Ascending aorta (tissue), 2 donors: ENCODE measurements at regions not wholly inside any gene's neighbourhood (a gene's known extent, or its start where the extent isn't known, plus 50 kb on each side); places are given as distances from the start of the nearest gene placed in this dataset.

ENCODE experiments used
- DNase-seq, 2 donors: peaks; one replicate each; pipeline ENCODE4 v3.0.0-alpha.2; 2019; ENCODE audit warnings: low spot score in 2 of 2
- H3K27ac ChIP-seq, 2 donors: fragments of 200-600 bp; sonication (generic); one replicate each; pipeline ENCODE4 v1.5.1; 2016 to 2017; ENCODE audit warnings: mild to moderate bottlenecking in 1 of 2
- H3K27me3 ChIP-seq: fragments of 200-600 bp; sonication (generic); one replicate; pipeline ENCODE4 v1.5.1; 2017
- H3K36me3 ChIP-seq, 2 donors: fragments of 200-600 bp; sonication (generic); one replicate each; pipeline ENCODE4 v1.5.1; 2016
- H3K4me1 ChIP-seq, 2 donors: fragments of 200-600 bp; sonication (generic); one replicate each; pipeline ENCODE4 v1.5.1; 2016 to 2017; ENCODE audit warnings: mild to moderate bottlenecking in 1 of 2
- H3K4me3 ChIP-seq, 2 donors: fragments of 200-600 bp; sonication (generic); one replicate each; pipeline ENCODE4 v1.5.1; 2016 to 2017; ENCODE audit warnings: mild to moderate bottlenecking in 1 of 2
- H3K9me3 ChIP-seq, 2 donors: fragments of 200-600 bp; sonication (generic); one replicate each; pipeline ENCODE4 v1.5.1; 2016
- CTCF ChIP-seq, 3 experiments: fragments of 200-600 bp in 2 of 3; fragments of 450-650 bp in 1 of 3; sonication (generic) in 2 of 3; IDR thresholded peaks; one replicate each; pipeline ENCODE4 v1.5.1; 2016 to 2019; ENCODE audit warnings: antibody characterized with exemption in 3 of 3, mild to moderate bottlenecking in 1 of 3, moderate library complexity in 1 of 3
- intact Hi-C: fragments of 100-400 bp; cut with DNase I; formaldehyde crosslinking; loops from one replicate; pipeline ENCODE4 v1.15.1; 2023

- DNase-seq = no peak
- Histone ChIP-seq H3K4me3 (no peak overlapping the region), H3K27me3 (no peaks in the 10 kb centered on the region), H3K27ac (no peak overlapping the region), H3K9me3 (no peaks in the 10 kb centered on the region), H3K4me1 (no peaks in the 10 kb centered on the region), H3K36me3 (no peaks in the 10 kb centered on the region)
- no peak for TF ChIP-seq CTCF (IDR thresholded peaks at IDR 0.05)
- intact Hi-C loops = no loop called here
Observed at GRCh38 chr5:23042226-23042625, 189.1 kb upstream of the CDH12 start.

- no peak for DNase-seq
- intact Hi-C loops = no loop called here
- Histone ChIP-seq H3K4me3 (no peak overlapping the region), H3K4me1 (no peaks in the 10 kb centered on the region), H3K27me3 (no peaks in the 10 kb centered on the region), H3K27ac (no peak overlapping the region), H3K36me3 (no peaks in the 10 kb centered on the region), H3K9me3 (no peaks in the 10 kb centered on the region)
- TF ChIP-seq CTCF (IDR thresholded peaks at IDR 0.05) = no peak
Observed at GRCh38 chr5:23035555-23036090, 182.5 kb upstream of the CDH12 start.

GRCh38 chr5:23033864-23034263 is 180.7 kb upstream of the CDH12 start:
- Histone ChIP-seq H3K36me3 (no peaks in the 10 kb centered on the region), H3K9me3 (no peaks in the 10 kb centered on the region), H3K4me1 (no peaks in the 10 kb centered on the region), H3K27ac (no peak overlapping the region), H3K4me3 (no peak overlapping the region), H3K27me3 (no peaks in the 10 kb centered on the region)
- no peak for TF ChIP-seq CTCF (IDR thresholded peaks at IDR 0.05)
- intact Hi-C loops = no loop called here
- DNase-seq = no peak

- no peak for TF ChIP-seq CTCF (IDR thresholded peaks at IDR 0.05)
- H3K4me1 ChIP-seq = no peaks in the 10 kb centered on the region
- no peak overlapping the region for H3K27ac ChIP-seq
- H3K9me3 ChIP-seq = no peaks in the 10 kb centered on the region
- H3K4me3 ChIP-seq = no peak overlapping the region
- intact Hi-C loops = no loop called here
- H3K27me3 ChIP-seq = no peaks in the 10 kb centered on the region
- no peak for DNase-seq
- no peaks in the 10 kb centered on the region for H3K36me3 ChIP-seq
Observed at GRCh38 chr5:23029290-23029689, 176.1 kb upstream of the CDH12 start.

- intact Hi-C loops = no loop called here
- Histone ChIP-seq H3K27me3 (no peaks in the 10 kb centered on the region), H3K27ac (no peak overlapping the region), H3K4me3 (no peak overlapping the region), H3K9me3 (no peaks in the 10 kb centered on the region), H3K4me1 (no peaks in the 10 kb centered on the region), H3K36me3 (no peaks in the 10 kb centered on the region)
- TF ChIP-seq CTCF (IDR thresholded peaks at IDR 0.05) = no peak
- DNase-seq = no peak
Observed at GRCh38 chr5:23028445-23029021, 175.4 kb upstream of the CDH12 start.

- DNase-seq = no peak
Observed at GRCh38 chr5:23027830-23028229, 174.7 kb upstream of the CDH12 start.

More at GRCh38 chr5:23027830-23028229, 174.7 kb upstream of the CDH12 start:
- H3K4me3 ChIP-seq = no peak overlapping the region
- no peaks in the 10 kb centered on the region for H3K27me3 ChIP-seq
- H3K9me3 ChIP-seq = no peaks in the 10 kb centered on the region
- H3K27ac ChIP-seq = no peak overlapping the region
- H3K4me1 ChIP-seq = no peaks in the 10 kb centered on the region
- no peak for TF ChIP-seq CTCF (IDR thresholded peaks at IDR 0.05)
- intact Hi-C loops = no loop called here
- H3K36me3 ChIP-seq = no peaks in the 10 kb centered on the region
